ENCODE measurements at regions not wholly inside any gene's neighbourhood (a gene's known extent, or its start where the extent isn't known, plus 50 kb on each side); places are given as distances from the start of the nearest gene placed in this dataset.

- TF ChIP-seq CTCF (conservative IDR thresholded peaks at IDR 0.05) (no peak), EZH2 (IDR thresholded peaks at IDR 0.05; ENCODE audit: low read depth) (no peak)
These were observed 226.3 kb downstream of the CTTN start for GRCh38 chr11:70624598-70624993.
